Endothelial cell of umbilical vein (primary cell): ENCODE measurements at regions not wholly inside any gene's neighbourhood (a gene's known extent, or its start where the extent isn't known, plus 50 kb on each side); places are given as distances from the start of the nearest gene placed in this dataset.

ENCODE experiments used
- BruUV-seq: library from RNA; stranded (reverse); fragments of 400-500 nt; replicated peaks from 2 replicates; lab custom pipeline; 2021; lab: Mats Ljungman, UMichigan
- CTCF ChIA-PET: fragments of 300-600, 350-600 bp; sonication (Branson Sonifier 250); formaldehyde crosslinking; loops from one replicate; lab custom pipeline; 2021; ENCODE audit warnings: antibody characterized with exemption, inconsistent platforms; lab: Charles Lee
- POLR2A ChIA-PET: fragments of 300-600, 350-600 bp; sonication (Branson Sonifier 250); formaldehyde crosslinking; loops from one replicate; lab custom pipeline; 2021; ENCODE audit warnings: antibody characterized with exemption, inconsistent platforms; lab: Charles Lee
- DNase-seq: peaks from one replicate; pipeline ENCODE4 v3.0.0-alpha.2; 2011; ENCODE audit warnings: low read depth, low spot score
- FAIRE-seq: peaks from 2 replicates; lab custom pipeline; 2011; peaks lifted over from hg19 to GRCh38; lab: Jason Lieb, UNC
- H2AFZ ChIP-seq: 2 replicates; pipeline ENCODE4 v1.6.0; 2012; ENCODE audit warnings: low read depth, low read length, control low read depth, inconsistent platforms
- H3K27ac ChIP-seq: 2 replicates; pipeline ENCODE4 v1.5.1; 2011; ENCODE audit warnings: low read depth, mild to moderate bottlenecking, control low read depth, low read length, moderate library complexity; ENCODE audit not compliant: insufficient read depth
- H3K27me3 ChIP-seq, 2 experiments: 2 replicates each; pipeline versions ENCODE4 v1.6.0 to v1.6.1; 2011; ENCODE audit warnings: low read length in 2 of 2, mixed read lengths in 1 of 2; ENCODE audit not compliant: control insufficient read depth in 2 of 2, insufficient read depth in 2 of 2
- H3K36me3 ChIP-seq, 2 experiments: 2 replicates in 1 of 2; 3 replicates in 1 of 2; pipeline ENCODE4 v1.5.1; 2011; ENCODE audit warnings: low read length in 2 of 2, mild to moderate bottlenecking in 1 of 2, moderate library complexity in 1 of 2; ENCODE audit not compliant: control insufficient read depth in 2 of 2, insufficient read depth in 2 of 2; ENCODE audit errors: extremely low read depth in 1 of 2
- H3K4me1 ChIP-seq: 3 replicates; pipeline ENCODE4 v1.5.1; 2011; ENCODE audit warnings: mild to moderate bottlenecking, low read length; ENCODE audit not compliant: control insufficient read depth, insufficient read depth; ENCODE audit errors: extremely low read depth
- H3K4me2 ChIP-seq: 2 replicates; pipeline ENCODE4 v1.6.1; 2011; ENCODE audit warnings: low read length, control low read depth, mixed read lengths; ENCODE audit not compliant: insufficient read depth
- H3K4me3 ChIP-seq, 3 experiments: fragments of 200-600 bp in 1 of 3; sonication (generic), shearing (Covaris generic) in 1 of 3; replicated peaks in 1 of 3; 2 replicates each; pipeline ENCODE4 v1.5.1; 2011 to 2016; ENCODE audit warnings: control low read depth in 3 of 3, low read length in 3 of 3, mild to moderate bottlenecking in 2 of 3, inconsistent platforms in 1 of 3, low read depth in 1 of 3, moderate library complexity in 1 of 3; ENCODE audit not compliant: insufficient read depth in 1 of 3
- H3K79me2 ChIP-seq: 2 replicates; pipeline ENCODE4 v1.6.0; 2012; ENCODE audit warnings: low read length, inconsistent platforms; ENCODE audit not compliant: control insufficient read depth, insufficient read depth
- H3K9ac ChIP-seq: replicated peaks from 2 replicates; pipeline ENCODE3; 2011; ENCODE audit warnings: low read length, control low read depth; ENCODE audit not compliant: insufficient read depth; ENCODE audit errors: extremely low read depth
- H3K9me1 ChIP-seq: replicated peaks from 3 replicates; pipeline ENCODE4 v1.6.0; 2011; ENCODE audit warnings: mild to moderate bottlenecking, low read length; ENCODE audit not compliant: control insufficient read depth, insufficient read depth; ENCODE audit errors: extremely low read depth
- H3K9me3 ChIP-seq: replicated peaks from 2 replicates; pipeline ENCODE4 v1.5.1; 2012; ENCODE audit warnings: low read length, inconsistent platforms; ENCODE audit not compliant: control insufficient read depth, insufficient read depth
- H4K20me1 ChIP-seq: replicated peaks from 2 replicates; pipeline ENCODE3; 2011; ENCODE audit warnings: mild to moderate bottlenecking, low read length; ENCODE audit not compliant: control insufficient read depth, insufficient read depth; ENCODE audit errors: extremely low read depth
- CTCF ChIP-seq, 2 donors: IDR thresholded peaks; 1 replicate in 1 of 2; 2 replicates in 1 of 2; pipeline ENCODE4 v1.5.1; 2011; ENCODE audit warnings: low read length in 2 of 2, mild to moderate bottlenecking in 2 of 2, moderate library complexity in 2 of 2, control low read depth in 1 of 2, inconsistent platforms in 1 of 2, low read depth in 1 of 2; ENCODE audit not compliant: insufficient read depth in 1 of 2; ENCODE audit errors: extremely low read depth in 1 of 2
- EZH2 ChIP-seq: IDR thresholded peaks from 2 replicates; pipeline ENCODE4 v1.6.1; 2012; ENCODE audit warnings: borderline replicate concordance, low read depth, mild to moderate bottlenecking, moderate library complexity, low read length, inconsistent platforms; ENCODE audit not compliant: severe bottlenecking
- FOS ChIP-seq: IDR thresholded peaks from 2 replicates; pipeline ENCODE4 v1.6.1; 2011; ENCODE audit warnings: mild to moderate bottlenecking, low read length, moderate library complexity, borderline replicate concordance; ENCODE audit not compliant: insufficient read depth
- dilution Hi-C: fragments of 300-500 bp; cut with MboI; formaldehyde crosslinking; loops from one replicate; pipeline ENCODE4 v1.15.0; 2019; ENCODE audit warnings: low sequenced_read_pairs; ENCODE audit not compliant: extremely low pct_ligation_motif_present
- intact Hi-C: fragments of 100-400 bp; cut with micrococcal nuclease; formaldehyde crosslinking; loops from one replicate; pipeline ENCODE4 v1.10.0; 2022
- TF ChIP-seq, protein P1 (sequence below): IDR thresholded peaks from 2 replicates; pipeline ENCODE4 v1.6.1; 2011; ENCODE audit not compliant: insufficient read depth, insufficient read length

DNA sequence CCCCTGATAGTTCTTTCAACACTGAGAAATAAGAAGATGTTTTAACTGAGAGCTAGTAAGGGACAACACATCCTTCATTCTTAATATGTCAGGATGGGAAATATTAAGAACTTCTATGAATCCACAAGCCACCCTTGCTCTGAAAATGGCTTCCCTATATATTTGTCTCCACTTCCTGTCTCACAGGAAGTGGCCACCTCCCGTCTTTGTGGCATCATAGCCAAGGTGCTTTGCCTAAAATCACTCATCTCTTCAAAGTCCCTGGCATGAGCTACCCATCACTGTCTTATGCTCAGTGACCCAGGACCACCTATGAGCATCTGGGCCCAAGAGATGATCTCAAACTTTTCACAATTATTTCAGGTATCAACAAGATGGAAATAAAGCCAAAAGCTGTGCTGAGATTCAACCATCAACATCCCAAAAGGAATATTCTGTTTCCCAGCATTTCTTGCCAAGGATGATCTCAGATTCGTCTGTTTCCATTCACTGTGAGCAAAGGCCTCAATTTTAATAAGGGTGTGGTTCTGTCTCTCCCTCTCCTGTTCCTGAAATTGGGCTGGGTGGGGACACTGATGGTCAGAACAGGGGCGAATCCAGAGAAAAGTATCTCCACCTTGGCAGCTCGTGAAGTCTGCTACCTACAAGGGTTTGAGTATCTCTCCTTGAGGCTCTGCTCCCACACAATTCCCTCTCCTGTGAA, 493.9 kb downstream of the MN1 start:
- TF ChIP-seq CTCF (IDR thresholded peaks at IDR 0.05; ENCODE audit: extremely low read depth in 1 of 2, insufficient read depth in 1 of 2, low read depth in 1 of 2, low read length in 2 of 2) (no peak), FOS (no peak)
- FAIRE-seq = no peak
- no peak overlapping the region for H2AFZ ChIP-seq
- H3K27ac ChIP-seq = no peak overlapping the region
- intact Hi-C loops (no loop called here), dilution Hi-C loops (no loop called here)
- H3K4me1 ChIP-seq = peaks cover 6% of the 10 kb centered on the region
- H3K4me2 ChIP-seq = no peak overlapping the region
- H3K36me3 ChIP-seq = no peaks in the 10 kb centered on the region
- H3K27me3 ChIP-seq = no peaks in the 10 kb centered on the region
- H4K20me1 ChIP-seq = no peaks in the 10 kb centered on the region
- ChIA-PET CTCF (interaction anchor here (0.8 kb wide), 1 partner anchor 43 kb away, joined by 5 read pairs; no protein-coding TSS in a partner anchor), POLR2A (no interaction called here)
- no TSS peak for BruUV-seq
- no peaks in the 10 kb centered on the region for H3K9me3 ChIP-seq
- no peaks in the 10 kb centered on the region for H3K9me1 ChIP-seq
- H3K9ac ChIP-seq = no peak overlapping the region
- no peak overlapping the region for H3K4me3 ChIP-seq
- no peak for DNase-seq
- H3K79me2 ChIP-seq = no peaks in the 10 kb centered on the region

GRCh38 chr22:27308513-27308912, 493.0 kb downstream of the MN1 start:
- TF ChIP-seq, protein P1, sequence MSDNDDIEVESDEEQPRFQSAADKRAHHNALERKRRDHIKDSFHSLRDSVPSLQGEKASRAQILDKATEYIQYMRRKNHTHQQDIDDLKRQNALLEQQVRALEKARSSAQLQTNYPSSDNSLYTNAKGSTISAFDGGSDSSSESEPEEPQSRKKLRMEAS = no peak
- TF ChIP-seq EZH2 (no peak), CTCF (IDR thresholded peaks at IDR 0.05; ENCODE audit: extremely low read depth in 1 of 2, insufficient read depth in 1 of 2, low read depth in 1 of 2, low read length in 2 of 2) (no peak)
- FAIRE-seq (no peak), DNase-seq (no peak)
- no peaks in the 10 kb centered on the region for H3K79me2 ChIP-seq
- no peaks in the 10 kb centered on the region for H3K36me3 ChIP-seq
- H3K4me2 ChIP-seq = no peak overlapping the region
- no peaks in the 10 kb centered on the region for H4K20me1 ChIP-seq
- dilution Hi-C loops = no loop called here
- no peaks in the 10 kb centered on the region for H3K9me1 ChIP-seq
- H3K27ac ChIP-seq = no peak overlapping the region
- no peak overlapping the region for H3K4me3 ChIP-seq
- ChIA-PET POLR2A (no interaction called here), CTCF (no interaction called here)
- peaks cover 6% of the 10 kb centered on the region for H3K4me1 ChIP-seq
- intact Hi-C loops = no loop called here
- BruUV-seq = no TSS peak
- H3K9me3 ChIP-seq = no peaks in the 10 kb centered on the region
- no peak overlapping the region for H2AFZ ChIP-seq
- H3K9ac ChIP-seq = no peak overlapping the region
- H3K27me3 ChIP-seq = no peaks in the 10 kb centered on the region
